Choroid plexus epithelial cell (primary cell): ENCODE measurements at regions not wholly inside any gene's neighbourhood (a gene's known extent, or its start where the extent isn't known, plus 50 kb on each side); places are given as distances from the start of the nearest gene placed in this dataset.

Experiments used
- DNase-seq: peaks from one replicate; pipeline ENCODE4 v3.0.0-alpha.2; 2010; ENCODE audit warnings: low read depth
- H3K4me3 ChIP-seq: 2 replicates; pipeline ENCODE4 v1.5.1; 2011; ENCODE audit warnings: low read depth, mild to moderate bottlenecking, control low read depth, low read length, moderate library complexity
- TF ChIP-seq, protein P1 (sequence below): conservative IDR thresholded peaks from 2 replicates; pipeline ENCODE4 v1.5.1; 2011; ENCODE audit warnings: low read depth, mild to moderate bottlenecking, control low read depth, inconsistent platforms, low read length, moderate library complexity

DNA sequence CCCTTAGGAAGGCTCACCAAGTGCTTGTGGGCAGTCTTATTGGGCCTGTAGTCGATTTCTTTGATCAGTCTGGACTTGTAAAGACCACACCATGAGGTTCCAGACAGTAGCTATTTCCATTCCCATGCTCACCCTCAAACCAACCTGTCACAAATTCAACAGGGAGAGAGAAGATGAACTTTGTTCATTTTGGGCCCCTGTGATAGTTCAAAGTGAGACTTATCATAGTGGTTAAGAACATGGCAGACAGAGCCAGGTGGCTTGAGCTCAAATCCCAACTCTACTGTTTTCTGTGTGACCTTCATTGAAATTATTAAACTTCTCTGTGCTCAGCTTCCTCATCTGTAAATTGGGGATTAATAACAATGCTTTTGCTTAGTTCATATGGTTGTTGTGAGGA lies 53.9 kb upstream of the CTLA4 start:
- DNase-seq: no peak
- H3K4me3 ChIP-seq: no peak overlapping the region
- TF ChIP-seq, protein P1, sequence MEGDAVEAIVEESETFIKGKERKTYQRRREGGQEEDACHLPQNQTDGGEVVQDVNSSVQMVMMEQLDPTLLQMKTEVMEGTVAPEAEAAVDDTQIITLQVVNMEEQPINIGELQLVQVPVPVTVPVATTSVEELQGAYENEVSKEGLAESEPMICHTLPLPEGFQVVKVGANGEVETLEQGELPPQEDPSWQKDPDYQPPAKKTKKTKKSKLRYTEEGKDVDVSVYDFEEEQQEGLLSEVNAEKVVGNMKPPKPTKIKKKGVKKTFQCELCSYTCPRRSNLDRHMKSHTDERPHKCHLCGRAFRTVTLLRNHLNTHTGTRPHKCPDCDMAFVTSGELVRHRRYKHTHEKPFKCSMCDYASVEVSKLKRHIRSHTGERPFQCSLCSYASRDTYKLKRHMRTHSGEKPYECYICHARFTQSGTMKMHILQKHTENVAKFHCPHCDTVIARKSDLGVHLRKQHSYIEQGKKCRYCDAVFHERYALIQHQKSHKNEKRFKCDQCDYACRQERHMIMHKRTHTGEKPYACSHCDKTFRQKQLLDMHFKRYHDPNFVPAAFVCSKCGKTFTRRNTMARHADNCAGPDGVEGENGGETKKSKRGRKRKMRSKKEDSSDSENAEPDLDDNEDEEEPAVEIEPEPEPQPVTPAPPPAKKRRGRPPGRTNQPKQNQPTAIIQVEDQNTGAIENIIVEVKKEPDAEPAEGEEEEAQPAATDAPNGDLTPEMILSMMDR: no peak

DNA sequence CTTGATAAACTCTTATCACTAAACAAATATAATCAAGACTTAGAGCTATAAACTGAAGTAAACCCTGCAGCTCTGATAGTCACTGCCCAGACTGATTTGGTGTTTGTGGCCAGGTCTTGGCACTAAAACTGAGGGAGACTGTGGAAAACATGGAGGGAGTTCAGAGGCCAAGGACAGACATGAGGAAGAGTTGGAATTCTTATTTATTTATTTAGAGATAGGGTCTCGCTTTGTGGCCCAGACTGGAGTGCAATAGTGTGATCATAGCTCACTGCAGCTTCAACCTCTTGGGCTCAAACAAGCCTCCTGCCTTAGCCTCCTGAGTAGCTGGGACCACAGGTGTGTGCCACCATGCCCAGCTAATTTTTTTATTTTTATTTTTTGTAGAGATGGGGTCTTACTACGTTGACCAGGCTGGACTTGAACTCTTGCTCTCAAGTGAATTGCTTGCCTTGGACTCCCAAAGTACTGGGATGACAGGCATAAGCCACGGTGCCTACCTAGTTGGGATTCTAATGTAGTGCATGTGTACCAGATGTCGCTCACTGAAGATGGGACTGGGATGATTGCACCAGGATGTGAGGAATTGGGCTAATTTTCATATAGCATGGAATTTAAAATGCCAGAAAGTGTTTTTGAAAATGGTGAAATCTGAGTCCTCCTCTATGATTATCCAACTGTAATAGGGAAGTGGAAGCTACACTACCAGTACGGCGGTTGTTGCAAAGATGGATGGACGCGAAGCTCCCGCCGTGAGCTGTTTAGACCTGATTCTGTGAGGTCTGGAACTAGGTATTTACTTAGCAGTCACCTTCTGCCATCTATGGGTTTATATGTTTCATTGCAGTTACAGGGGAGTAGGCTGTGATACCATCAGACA lies 52.7 kb upstream of the CTLA4 start:
- DNase-seq: peak; percentile 93
- no peak overlapping the region for H3K4me3 ChIP-seq

DNA sequence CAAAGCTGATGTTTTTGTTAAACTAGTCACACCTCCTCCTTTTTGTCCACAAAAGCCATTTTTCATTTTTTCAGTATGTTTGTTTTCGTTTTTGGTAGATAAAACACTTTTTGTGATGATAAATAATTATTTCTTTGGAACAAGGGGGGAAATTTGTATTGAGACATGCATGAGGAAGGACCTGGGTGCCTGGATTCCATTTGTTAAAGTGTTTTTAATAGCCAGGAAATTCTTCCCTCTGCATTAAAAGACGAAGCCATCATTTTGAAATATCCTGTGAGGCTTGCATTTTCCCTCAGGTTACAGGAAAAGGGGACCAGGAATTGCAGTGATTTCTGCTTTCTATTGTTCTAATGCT lies 52.1 kb upstream of the CTLA4 start:
- no peak overlapping the region for H3K4me3 ChIP-seq
- TF ChIP-seq, protein P1: no peak
- no peak for DNase-seq

More for the DNA sequence above, 52.7 kb upstream of the CTLA4 start:
- TF ChIP-seq, protein P1: peak; percentile 79

DNA sequence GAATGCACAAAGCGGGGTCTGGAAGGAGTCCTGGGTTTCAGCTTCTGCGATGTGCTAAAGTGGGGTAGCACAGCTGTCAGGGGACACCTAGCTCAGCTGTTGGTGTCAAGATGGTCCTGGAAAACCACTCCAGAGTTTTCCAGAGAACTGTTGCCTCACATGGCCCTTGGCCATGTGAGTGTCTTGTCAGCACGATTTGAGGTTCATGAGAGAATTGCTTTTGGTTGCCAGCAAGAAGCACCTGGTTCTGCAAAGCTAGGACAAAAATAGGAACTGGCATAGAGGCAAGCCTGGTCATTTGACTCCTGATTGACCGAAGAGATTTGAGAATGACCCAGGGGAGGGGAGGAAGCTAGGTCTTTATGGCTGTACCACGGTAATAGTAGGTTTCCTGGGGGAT lies 50.4 kb upstream of the CTLA4 start:
- H3K4me3 ChIP-seq: no peak overlapping the region
- TF ChIP-seq, protein P1: no peak
- no peak for DNase-seq
